Neural crest cell (in vitro differentiated cells): ENCODE measurements at regions not wholly inside any gene's neighbourhood (a gene's known extent, or its start where the extent isn't known, plus 50 kb on each side); places are given as distances from the start of the nearest gene placed in this dataset.

Experiments used
- DNase-seq: peaks from one replicate; pipeline ENCODE4 v3.0.0; 2021; ENCODE audit warnings: low read depth, mixed read lengths, low spot score
- H3K27ac Mint-ChIP-seq: one replicate; pipeline ENCODE4 v1.8.0; 2021; ENCODE audit warnings: mild to moderate bottlenecking, mixed read lengths; ENCODE audit not compliant: unreplicated experiment
- H3K27me3 Mint-ChIP-seq: 2 replicates; pipeline ENCODE4 v1.8.0; 2021; ENCODE audit warnings: low read depth, mild to moderate bottlenecking, mixed read lengths
- H3K36me3 Mint-ChIP-seq: 2 replicates; pipeline ENCODE4 v1.8.0; 2021; ENCODE audit warnings: low read depth, mild to moderate bottlenecking, mixed read lengths
- H3K4me1 Mint-ChIP-seq: 2 replicates; pipeline ENCODE4 v1.8.0; 2021; ENCODE audit warnings: mixed read lengths
- H3K4me3 Mint-ChIP-seq: one replicate; pipeline ENCODE4 v1.8.0; 2021; ENCODE audit warnings: mild to moderate bottlenecking, mixed read lengths
- H3K9me3 Mint-ChIP-seq: 2 replicates; pipeline ENCODE4 v1.8.0; 2021; ENCODE audit warnings: mixed read lengths
- CTCF ChIP-seq: fragments of 200-600 bp; sonication (generic); conservative IDR thresholded peaks from 2 replicates; pipeline ENCODE4 v1.5.0; 2021; ENCODE audit warnings: antibody characterized with exemption, mild to moderate bottlenecking

GRCh38 chr6:15790116-15790515, 127.3 kb upstream of the DTNBP1 start:
- H3K27ac Mint-ChIP-seq: no peak overlapping the region
- no peak overlapping the region for H3K4me3 Mint-ChIP-seq
- peaks cover 15% of the 10 kb centered on the region for H3K9me3 Mint-ChIP-seq
- DNase-seq: no peak
- H3K4me1 Mint-ChIP-seq: peaks cover 17% of the 10 kb centered on the region
- H3K27me3 Mint-ChIP-seq: no peaks in the 10 kb centered on the region
- no peaks in the 10 kb centered on the region for H3K36me3 Mint-ChIP-seq
- no peak for TF ChIP-seq CTCF

- no peaks in the 10 kb centered on the region for H3K27me3 Mint-ChIP-seq
- H3K27ac Mint-ChIP-seq: no peak overlapping the region
- peaks cover 14% of the 10 kb centered on the region for H3K9me3 Mint-ChIP-seq
- no peak overlapping the region for H3K4me3 Mint-ChIP-seq
- peaks cover 10% of the 10 kb centered on the region for H3K4me1 Mint-ChIP-seq
- no peak for TF ChIP-seq CTCF
- H3K36me3 Mint-ChIP-seq: no peaks in the 10 kb centered on the region
- no peak for DNase-seq
These were observed 124.0 kb upstream of the DTNBP1 start for GRCh38 chr6:15786846-15787245.

- H3K9me3 Mint-ChIP-seq: peaks cover 11% of the 10 kb centered on the region
These were observed 120.7 kb upstream of the DTNBP1 start for GRCh38 chr6:15783484-15783883.

GRCh38 chr6:15781890-15782289, 119.1 kb upstream of the DTNBP1 start:
- Mint-ChIP-seq H3K27me3 (no peaks in the 10 kb centered on the region), H3K4me3 (no peak overlapping the region), H3K27ac (no peak overlapping the region), H3K9me3 (peaks cover 4% of the 10 kb centered on the region), H3K36me3 (no peaks in the 10 kb centered on the region), H3K4me1 (no peaks in the 10 kb centered on the region)
- no peak for TF ChIP-seq CTCF
- no peak for DNase-seq

More at GRCh38 chr6:15783484-15783883, 120.7 kb upstream of the DTNBP1 start:
- H3K27me3 Mint-ChIP-seq: no peaks in the 10 kb centered on the region
- no peaks in the 10 kb centered on the region for H3K36me3 Mint-ChIP-seq
- no peak for DNase-seq
- H3K27ac Mint-ChIP-seq: no peak overlapping the region
- H3K4me3 Mint-ChIP-seq: no peak overlapping the region
- H3K4me1 Mint-ChIP-seq: no peaks in the 10 kb centered on the region
- no peak for TF ChIP-seq CTCF

GRCh38 chr6:15781333-15781732, 118.5 kb upstream of the DTNBP1 start:
- H3K9me3 Mint-ChIP-seq: peaks cover 4% of the 10 kb centered on the region
- H3K4me3 Mint-ChIP-seq: no peak overlapping the region
- H3K27me3 Mint-ChIP-seq: no peaks in the 10 kb centered on the region
- no peaks in the 10 kb centered on the region for H3K36me3 Mint-ChIP-seq
- no peaks in the 10 kb centered on the region for H3K4me1 Mint-ChIP-seq
- DNase-seq: no peak
- TF ChIP-seq CTCF: no peak
- no peak overlapping the region for H3K27ac Mint-ChIP-seq

GRCh38 chr6:15780437-15780836, 117.6 kb upstream of the DTNBP1 start:
- Mint-ChIP-seq H3K4me3 (no peak overlapping the region), H3K9me3 (peaks cover under 1% of the 10 kb centered on the region), H3K27ac (no peak overlapping the region), H3K4me1 (peaks cover 8% of the 10 kb centered on the region), H3K27me3 (no peaks in the 10 kb centered on the region), H3K36me3 (no peaks in the 10 kb centered on the region)
- DNase-seq: no peak
- no peak for TF ChIP-seq CTCF
